ENCODE measurements at regions not wholly inside any gene's neighbourhood (a gene's known extent, or its start where the extent isn't known, plus 50 kb on each side); places are given as distances from the start of the nearest gene placed in this dataset.

DNA sequence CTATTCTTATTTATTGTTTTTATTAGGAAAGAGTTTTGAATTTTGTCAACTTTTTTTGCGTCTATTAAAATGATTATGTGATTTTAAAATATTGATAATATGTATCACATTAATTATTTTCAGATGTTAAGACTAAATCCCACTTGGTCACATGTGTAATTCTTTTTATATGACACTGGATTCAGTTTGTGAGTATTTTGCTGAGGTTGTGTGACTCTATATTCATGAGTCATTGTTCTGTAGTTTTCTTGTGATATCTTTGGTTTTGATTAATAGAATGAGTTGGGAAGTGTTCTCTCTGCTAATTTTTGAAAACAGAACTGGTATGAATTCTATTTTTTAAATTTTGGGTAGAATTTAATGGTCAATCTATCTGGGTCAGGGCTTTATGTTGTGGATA is 317.9 kb downstream of the ETS1 start:
- intact Hi-C loops (cut with DNase I) = no loop called here
- Histone ChIP-seq H3K9me3 (no peaks in the 10 kb centered on the region), H3K27me3 (no peaks in the 10 kb centered on the region), H3K4me3 (no peak overlapping the region), H3K36me3 (no peaks in the 10 kb centered on the region), H3K4me1 (no peaks in the 10 kb centered on the region), H3K27ac (no peak overlapping the region)
- no peak for ATAC-seq
- 69 to 89% methylated on average over 1 of the region's 1 CpG for WGBS, 2 donors
- TF ChIP-seq, protein P1, sequence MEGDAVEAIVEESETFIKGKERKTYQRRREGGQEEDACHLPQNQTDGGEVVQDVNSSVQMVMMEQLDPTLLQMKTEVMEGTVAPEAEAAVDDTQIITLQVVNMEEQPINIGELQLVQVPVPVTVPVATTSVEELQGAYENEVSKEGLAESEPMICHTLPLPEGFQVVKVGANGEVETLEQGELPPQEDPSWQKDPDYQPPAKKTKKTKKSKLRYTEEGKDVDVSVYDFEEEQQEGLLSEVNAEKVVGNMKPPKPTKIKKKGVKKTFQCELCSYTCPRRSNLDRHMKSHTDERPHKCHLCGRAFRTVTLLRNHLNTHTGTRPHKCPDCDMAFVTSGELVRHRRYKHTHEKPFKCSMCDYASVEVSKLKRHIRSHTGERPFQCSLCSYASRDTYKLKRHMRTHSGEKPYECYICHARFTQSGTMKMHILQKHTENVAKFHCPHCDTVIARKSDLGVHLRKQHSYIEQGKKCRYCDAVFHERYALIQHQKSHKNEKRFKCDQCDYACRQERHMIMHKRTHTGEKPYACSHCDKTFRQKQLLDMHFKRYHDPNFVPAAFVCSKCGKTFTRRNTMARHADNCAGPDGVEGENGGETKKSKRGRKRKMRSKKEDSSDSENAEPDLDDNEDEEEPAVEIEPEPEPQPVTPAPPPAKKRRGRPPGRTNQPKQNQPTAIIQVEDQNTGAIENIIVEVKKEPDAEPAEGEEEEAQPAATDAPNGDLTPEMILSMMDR (IDR thresholded peaks at IDR 0.05) = no peak
- DNase-seq = no peak
- FAIRE-seq = no peak

DNA sequence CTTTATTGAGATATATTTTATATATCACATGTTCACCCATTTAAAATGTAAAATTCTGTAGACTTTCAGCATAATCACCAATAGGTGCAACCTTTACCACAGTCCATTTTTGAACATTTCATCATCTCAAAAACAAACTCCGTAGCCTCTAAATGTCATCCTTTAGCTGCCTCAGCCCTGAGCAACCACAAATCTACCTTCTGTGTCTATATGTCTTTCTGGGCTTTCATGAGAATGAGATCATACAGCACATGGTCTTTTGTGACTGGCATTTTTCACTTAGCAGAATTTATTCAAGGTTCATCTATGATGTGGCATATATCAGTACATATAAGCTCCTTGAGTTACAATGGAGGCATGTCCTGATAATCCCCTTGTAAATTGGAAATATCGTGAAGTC is 320.5 kb downstream of the ETS1 start:
- 90 to 93% methylated on average over 2 of the region's 2 CpGs for WGBS, 2 donors
- Histone ChIP-seq H3K9me3 (no peaks in the 10 kb centered on the region), H3K27me3 (peaks cover 0 to 3% (median 0%) of the 10 kb centered on the region in 4 donors), H3K27ac (no peak overlapping the region), H3K4me1 (no peaks in the 10 kb centered on the region), H3K4me3 (no peak overlapping the region), H3K36me3 (no peaks in the 10 kb centered on the region)
- intact Hi-C loops (cut with DNase I) = no loop called here
- ATAC-seq (no peak), DNase-seq (no peak), FAIRE-seq (no peak)
- TF ChIP-seq, protein P1 (IDR thresholded peaks at IDR 0.05) = no peak

GRCh38 chr11:128262463-128263345 is 324.7 kb downstream of the ETS1 start:
- Histone ChIP-seq H3K27ac (no peak overlapping the region), H3K36me3 (no peaks in the 10 kb centered on the region), H3K4me1 (no peaks in the 10 kb centered on the region), H3K27me3 (peaks cover 0 to 3% (median 0%) of the 10 kb centered on the region in 4 donors), H3K9me3 (no peaks in the 10 kb centered on the region), H3K4me3 (no peak overlapping the region)
- TF ChIP-seq, protein P1 (IDR thresholded peaks at IDR 0.05) = no peak
- DNase-seq (no peak), ATAC-seq (no peak), FAIRE-seq (no peak)
- intact Hi-C loops (cut with DNase I) = no loop called here
- 71 to 75% methylated on average over 12 of the region's 12 CpGs for WGBS, 2 donors

DNA sequence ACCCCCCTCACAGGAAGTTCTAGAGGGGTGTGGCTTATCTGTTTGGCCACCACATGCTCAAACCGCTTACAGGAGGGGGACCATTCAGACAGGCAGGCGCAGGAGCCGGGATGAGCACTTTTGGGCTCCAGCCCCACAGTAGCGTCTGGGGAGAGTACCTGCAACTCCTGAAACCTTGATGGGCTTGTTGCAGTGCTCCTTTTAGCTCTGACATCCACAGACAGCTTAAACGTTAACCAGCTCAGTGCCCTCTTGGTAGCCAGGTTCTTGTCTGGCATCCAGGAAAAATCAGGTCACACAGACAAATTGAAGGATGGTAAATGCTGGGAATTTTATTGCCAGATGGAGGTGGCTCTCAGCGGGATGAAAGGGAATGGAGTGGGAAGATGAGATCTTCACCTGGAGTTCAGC is 326.3 kb downstream of the ETS1 start:
- TF ChIP-seq, protein P1 (IDR thresholded peaks at IDR 0.05) = no peak
- ATAC-seq (peak in 3 of 4 donors; percentile 17 to 39 (median 22)), DNase-seq (no peak), FAIRE-seq (no peak)
- Histone ChIP-seq H3K36me3 (no peaks in the 10 kb centered on the region), H3K27ac (no peak overlapping the region), H3K27me3 (peaks cover 0 to 3% (median 0%) of the 10 kb centered on the region in 4 donors), H3K9me3 (no peaks in the 10 kb centered on the region), H3K4me1 (no peaks in the 10 kb centered on the region), H3K4me3 (no peak overlapping the region)
- 41 to 42% methylated on average over 6 of the region's 6 CpGs for WGBS, 2 donors
- intact Hi-C loops (cut with DNase I) = no loop called here

- intact Hi-C loops (cut with DNase I) = no loop called here
- Histone ChIP-seq H3K4me3 (no peak overlapping the region), H3K36me3 (no peaks in the 10 kb centered on the region), H3K27me3 (peaks cover 0 to 3% (median 0%) of the 10 kb centered on the region in 4 donors), H3K27ac (no peak overlapping the region), H3K4me1 (no peaks in the 10 kb centered on the region), H3K9me3 (no peaks in the 10 kb centered on the region)
- FAIRE-seq = no peak
- DNase-seq = no peak
- ATAC-seq = no peak
- WGBS, 2 donors = 54 to 65% methylated on average over 3 of the region's 3 CpGs
- TF ChIP-seq, protein P1 (IDR thresholded peaks at IDR 0.05) = no peak
Observed at GRCh38 chr11:128260398-128260797, 327.0 kb downstream of the ETS1 start.

Data from pancreas (tissue), 10 donors.